HUES6 (cell line): ENCODE measurements at regions not wholly inside any gene's neighbourhood (a gene's known extent, or its start where the extent isn't known, plus 50 kb on each side); places are given as distances from the start of the nearest gene placed in this dataset.
"Not testable (repeated sequence)": the region's sequence is repeated elsewhere in the genome, so short reads cannot be mapped to it uniquely, and the experiment has no call there.

Experiments
- H3K27ac ChIP-seq: 2 replicates; pipeline ENCODE4 v1.7.0; 2013; ENCODE audit warnings: low read depth, mild to moderate bottlenecking, low read length, inconsistent platforms
- H3K27me3 ChIP-seq: 2 replicates; pipeline ENCODE4 v1.6.1; 2013; ENCODE audit warnings: low read length; ENCODE audit not compliant: control insufficient read depth, insufficient read depth
- H3K36me3 ChIP-seq: 2 replicates; pipeline ENCODE4 v1.6.1; 2013; ENCODE audit warnings: low read length; ENCODE audit not compliant: control insufficient read depth, insufficient read depth
- H3K4me1 ChIP-seq: 2 replicates; pipeline ENCODE4 v1.6.1; 2013; ENCODE audit warnings: low read length; ENCODE audit not compliant: control insufficient read depth, insufficient read depth
- H3K4me3 ChIP-seq: 2 replicates; pipeline ENCODE4 v1.5.1; 2013; ENCODE audit warnings: low read depth, low read length
- H3K9ac ChIP-seq: one replicate; pipeline ENCODE4 v1.6.1; 2013; ENCODE audit warnings: mild to moderate bottlenecking, low read length
- H3K9me3 ChIP-seq: 2 replicates; pipeline ENCODE4 v1.6.1; 2013; ENCODE audit warnings: low read depth, low read length; ENCODE audit not compliant: control insufficient read depth, insufficient read depth

- H3K36me3 ChIP-seq = no peaks in the 10 kb centered on the region
- no peaks in the 10 kb centered on the region for H3K4me1 ChIP-seq
- H3K4me3 ChIP-seq = no peak overlapping the region
- H3K27ac ChIP-seq = no peak overlapping the region
- no peaks in the 10 kb centered on the region for H3K9me3 ChIP-seq
- H3K9ac ChIP-seq = no peak overlapping the region
- H3K27me3 ChIP-seq = no peaks in the 10 kb centered on the region
Measured at GRCh38 chr5:25995209-25995608, 1043.2 kb downstream of the CDH9 start.

GRCh38 chr5:25993701-25994100 is 1044.7 kb downstream of the CDH9 start:
- H3K4me3 ChIP-seq = no peak overlapping the region
- no peaks in the 10 kb centered on the region for H3K9me3 ChIP-seq
- H3K27ac ChIP-seq = no peak overlapping the region
- H3K4me1 ChIP-seq = no peaks in the 10 kb centered on the region
- H3K9ac ChIP-seq = no peak overlapping the region
- H3K36me3 ChIP-seq = no peaks in the 10 kb centered on the region
- no peaks in the 10 kb centered on the region for H3K27me3 ChIP-seq

GRCh38 chr5:25991639-25992038 is 1046.7 kb downstream of the CDH9 start:
- Histone ChIP-seq H3K4me1 (no peaks in the 10 kb centered on the region), H3K27me3 (no peaks in the 10 kb centered on the region), H3K9me3 (no peaks in the 10 kb centered on the region), H3K9ac (no peak overlapping the region), H3K4me3 (no peak overlapping the region), H3K27ac (no peak overlapping the region), H3K36me3 (no peaks in the 10 kb centered on the region)

GRCh38 chr5:25990771-25991170 is 1047.6 kb downstream of the CDH9 start:
- no peak overlapping the region for H3K4me3 ChIP-seq
- no peak overlapping the region for H3K27ac ChIP-seq
- no peaks in the 10 kb centered on the region for H3K9me3 ChIP-seq
- no peaks in the 10 kb centered on the region for H3K4me1 ChIP-seq
- no peaks in the 10 kb centered on the region for H3K36me3 ChIP-seq
- no peaks in the 10 kb centered on the region for H3K27me3 ChIP-seq
- H3K9ac ChIP-seq = no peak overlapping the region

- H3K27ac ChIP-seq = no peak overlapping the region
- H3K27me3 ChIP-seq = no peaks in the 10 kb centered on the region
- H3K36me3 ChIP-seq = no peaks in the 10 kb centered on the region
- H3K9ac ChIP-seq = no peak overlapping the region
- H3K4me3 ChIP-seq = no peak overlapping the region
- peaks cover 24% of the 10 kb centered on the region for H3K9me3 ChIP-seq
- H3K4me1 ChIP-seq = no peaks in the 10 kb centered on the region
Measured at GRCh38 chr5:25979086-25979485, 1059.3 kb downstream of the CDH9 start.

GRCh38 chr5:25975885-25976284 is 1062.5 kb downstream of the CDH9 start:
- Histone ChIP-seq H3K27ac (no peak overlapping the region), H3K9me3 (peaks cover 19% of the 10 kb centered on the region), H3K36me3 (no peaks in the 10 kb centered on the region), H3K4me1 (no peaks in the 10 kb centered on the region), H3K4me3 (no peak overlapping the region), H3K27me3 (no peaks in the 10 kb centered on the region), H3K9ac (no peak overlapping the region)

- H3K9me3 ChIP-seq = peaks cover 6% of the 10 kb centered on the region; the same call in 1 of the 2 replicates
- H3K4me1 ChIP-seq = no peaks in the 10 kb centered on the region
- H3K36me3 ChIP-seq = no peaks in the 10 kb centered on the region
- no peaks in the 10 kb centered on the region for H3K27me3 ChIP-seq
- no peak overlapping the region for H3K9ac ChIP-seq
- no peak overlapping the region for H3K4me3 ChIP-seq
- H3K27ac ChIP-seq = no peak overlapping the region
Measured at GRCh38 chr5:25974451-25974850, 1063.9 kb downstream of the CDH9 start.

GRCh38 chr5:25970906-25971489 is 1067.4 kb downstream of the CDH9 start:
- H3K36me3 ChIP-seq = no peaks in the 10 kb centered on the region
- no peaks in the 10 kb centered on the region; the same call in 1 of the 2 replicates for H3K9me3 ChIP-seq
- no peaks in the 10 kb centered on the region for H3K27me3 ChIP-seq
- H3K9ac ChIP-seq = no peak overlapping the region
- no peaks in the 10 kb centered on the region for H3K4me1 ChIP-seq
- no peak overlapping the region for H3K4me3 ChIP-seq
- no peak overlapping the region for H3K27ac ChIP-seq

GRCh38 chr5:25969042-25969441 is 1069.3 kb downstream of the CDH9 start:
- not testable (repeated sequence) for H3K27ac ChIP-seq, H3K4me3 ChIP-seq, H3K9me3 ChIP-seq, H3K4me1 ChIP-seq, H3K27me3 ChIP-seq, H3K9ac ChIP-seq, H3K36me3 ChIP-seq

GRCh38 chr5:25964009-25964372 is 1074.4 kb downstream of the CDH9 start:
- no peaks in the 10 kb centered on the region for H3K36me3 ChIP-seq
- no peaks in the 10 kb centered on the region for H3K4me1 ChIP-seq
- H3K4me3 ChIP-seq = no peak overlapping the region
- H3K9me3 ChIP-seq = no peaks in the 10 kb centered on the region
- no peak overlapping the region for H3K27ac ChIP-seq
- no peaks in the 10 kb centered on the region for H3K27me3 ChIP-seq
- no peak overlapping the region for H3K9ac ChIP-seq

- Histone ChIP-seq H3K9ac (no peak overlapping the region), H3K4me1 (no peaks in the 10 kb centered on the region), H3K9me3 (no peaks in the 10 kb centered on the region), H3K36me3 (no peaks in the 10 kb centered on the region), H3K27ac (no peak overlapping the region), H3K4me3 (no peak overlapping the region), H3K27me3 (no peaks in the 10 kb centered on the region)
Measured at GRCh38 chr5:25963251-25964008, 1075.0 kb downstream of the CDH9 start.
